SK-N-SH (cell line): ENCODE measurements at regions not wholly inside any gene's neighbourhood (a gene's known extent, or its start where the extent isn't known, plus 50 kb on each side); places are given as distances from the start of the nearest gene placed in this dataset.

ENCODE experiments used
- CTCF ChIA-PET: fragments of 300-600, 350-600 bp; formaldehyde crosslinking; extraction: SDS; loops from one replicate; lab custom pipeline; 2021; lab: Yijun Ruan, JAX
- POLR2A ChIA-PET: fragments of 350-600 bp; sonication (Branson Sonifier 250); formaldehyde crosslinking; extraction: SDS; loops from one replicate; lab custom pipeline; 2020; ENCODE audit warnings: antibody characterized with exemption, inconsistent platforms; lab: Yijun Ruan, JAX
- DNase-seq: peaks from one replicate; pipeline ENCODE4 v3.0.0; 2012
- H2AFZ ChIP-seq: fragments of 200-600 bp; sonication (generic); 2 replicates; pipeline ENCODE4 v1.8.1; 2016; ENCODE audit warnings: antibody characterized with exemption, mild to moderate bottlenecking, low read depth
- H3F3A ChIP-seq: fragments of 200-600 bp; sonication (generic); replicated peaks from 2 replicates; pipeline ENCODE3; 2016; ENCODE audit warnings: antibody characterized with exemption, mild to moderate bottlenecking; ENCODE audit not compliant: insufficient read depth
- H3K27ac ChIP-seq, 2 experiments: fragments of 200-500 bp in 1 of 2; fragments of 200-600 bp in 1 of 2; sonication (Bioruptor generic) in 1 of 2; sonication (generic), shearing (Covaris generic) in 1 of 2; 2 replicates each; pipeline versions ENCODE4 v1.5.1 to v1.6.1; 2014 to 2016; ENCODE audit warnings: low read depth in 2 of 2, inconsistent platforms in 1 of 2, low read length in 1 of 2, mild to moderate bottlenecking in 1 of 2, mixed read lengths in 1 of 2
- H3K27me3 ChIP-seq: fragments of 200-600 bp; sonication (generic), shearing (Covaris generic); 2 replicates; pipeline ENCODE4 v1.6.1; 2016; ENCODE audit warnings: mixed run types; ENCODE audit not compliant: insufficient read depth
- H3K36me3 ChIP-seq, 2 experiments: fragments of 200-500 bp in 1 of 2; fragments of 200-600 bp in 1 of 2; sonication (Bioruptor generic) in 1 of 2; sonication (generic) in 1 of 2; replicated peaks in 1 of 2; 2 replicates each; pipeline versions ENCODE3 to v1.5.1; 2014 to 2016; ENCODE audit warnings: low read length in 1 of 2, mild to moderate bottlenecking in 1 of 2; ENCODE audit not compliant: insufficient read depth in 2 of 2, control insufficient read depth in 1 of 2
- H3K4me1 ChIP-seq, 2 experiments: fragments of 200-500 bp in 1 of 2; fragments of 200-600 bp in 1 of 2; sonication (Bioruptor generic) in 1 of 2; sonication (generic), shearing (Covaris generic) in 1 of 2; 2 replicates each; pipeline versions ENCODE4 v1.5.1 to v1.6.1; 2014 to 2016; ENCODE audit warnings: low read depth in 1 of 2, low read length in 1 of 2, mixed run types in 1 of 2; ENCODE audit not compliant: insufficient read depth in 2 of 2, control insufficient read depth in 1 of 2
- H3K4me2 ChIP-seq: fragments of 200-600 bp; sonication (generic), shearing (Covaris generic); 2 replicates; pipeline ENCODE4 v1.6.1; 2017; ENCODE audit warnings: mixed run types
- H3K4me3 ChIP-seq, 2 experiments: fragments of 200-500 bp in 1 of 2; fragments of 200-600 bp in 1 of 2; sonication (Bioruptor generic) in 1 of 2; sonication (generic), shearing (Covaris generic) in 1 of 2; 2 replicates each; pipeline versions ENCODE4 v1.5.1 to v1.8.1; 2014 to 2016; ENCODE audit warnings: low read depth in 2 of 2, inconsistent platforms in 1 of 2, low read length in 1 of 2, mild to moderate bottlenecking in 1 of 2, mixed read lengths in 1 of 2, moderate library complexity in 1 of 2
- H3K79me2 ChIP-seq: fragments of 200-600 bp; sonication (generic); 2 replicates; pipeline ENCODE4 v1.8.1; 2017; ENCODE audit warnings: mild to moderate bottlenecking; ENCODE audit not compliant: insufficient read depth
- H3K9ac ChIP-seq: fragments of 200-600 bp; sonication (generic); 2 replicates; pipeline ENCODE4 v1.6.1; 2017; ENCODE audit warnings: mixed run types
- H3K9me2 ChIP-seq: fragments of 200-600 bp; sonication (generic); 2 replicates; pipeline ENCODE4 v1.6.1; 2017; ENCODE audit warnings: mixed run types
- H3K9me3 ChIP-seq: fragments of 200-600 bp; sonication (generic); 2 replicates; pipeline ENCODE4 v1.6.1; 2017; ENCODE audit warnings: mixed run types, mild to moderate bottlenecking, moderate library complexity
- H4K20me1 ChIP-seq: fragments of 200-600 bp; sonication (generic); 2 replicates; pipeline ENCODE4 v1.6.1; 2017; ENCODE audit warnings: mild to moderate bottlenecking, mixed run types; ENCODE audit not compliant: insufficient read depth
- CHD2 ChIP-seq: fragments of 150-350 bp; IDR thresholded peaks from 2 replicates; pipeline ENCODE4 v1.6.1; 2018; ENCODE audit warnings: low read length; ENCODE audit not compliant: partially characterized antibody
- ELF1 ChIP-seq: IDR thresholded peaks from 2 replicates; pipeline ENCODE4 v1.4.0; 2012
- EP300 ChIP-seq, 2 experiments: IDR thresholded peaks; 2 replicates each; pipeline versions ENCODE4 v1.4.0 to v1.6.1; 2012; ENCODE audit warnings: borderline replicate concordance in 1 of 2, low read depth in 1 of 2, low read length in 1 of 2
- FOSL2 ChIP-seq: IDR thresholded peaks from 2 replicates; pipeline ENCODE4 v1.4.0; 2012; ENCODE audit warnings: low read depth, mild to moderate bottlenecking, moderate library complexity, borderline replicate concordance
- FOXJ3 ChIP-seq: sonication (generic); formaldehyde crosslinking; IDR thresholded peaks from 2 replicates; pipeline ENCODE4 v1.5.1; 2020; ENCODE audit warnings: mild to moderate bottlenecking, missing genetic modification reagents
- FOXM1 ChIP-seq: IDR thresholded peaks from 2 replicates; pipeline ENCODE4 v1.4.0; 2012; ENCODE audit warnings: low read depth, mild to moderate bottlenecking
- GABPA ChIP-seq: IDR thresholded peaks from 2 replicates; pipeline ENCODE4 v1.4.0; 2012; ENCODE audit warnings: low read depth, mild to moderate bottlenecking
- GATA2 ChIP-seq: sonication (generic); formaldehyde crosslinking; IDR thresholded peaks from 2 replicates; pipeline ENCODE4 v1.5.0; 2020; ENCODE audit warnings: mild to moderate bottlenecking, missing genetic modification reagents
- IRF3 ChIP-seq: fragments of 150-350 bp; IDR thresholded peaks from 2 replicates; pipeline ENCODE4 v1.6.1; 2016; ENCODE audit warnings: mild to moderate bottlenecking, low read depth, low read length
- JUND ChIP-seq: IDR thresholded peaks from 2 replicates; pipeline ENCODE4 v1.4.0; 2012
- MAX ChIP-seq: IDR thresholded peaks from 2 replicates; pipeline ENCODE4 v1.4.0; 2012; ENCODE audit warnings: low read depth
- MEF2A ChIP-seq: IDR thresholded peaks from 2 replicates; pipeline ENCODE4 v1.4.0; 2012; ENCODE audit warnings: low read depth, borderline replicate concordance
- NRF1 ChIP-seq: IDR thresholded peaks from 2 replicates; pipeline ENCODE4 v1.6.1; 2012; ENCODE audit warnings: low read depth, mild to moderate bottlenecking, low read length
- REST ChIP-seq: IDR thresholded peaks from 2 replicates; pipeline ENCODE4 v1.6.1; 2012; ENCODE audit warnings: mild to moderate bottlenecking, low read depth, low read length, moderate library complexity
- RFX5 ChIP-seq: IDR thresholded peaks from 2 replicates; pipeline ENCODE4 v1.6.1; 2012; ENCODE audit warnings: mild to moderate bottlenecking, improper control_type of control experiment, low read length
- SIN3A ChIP-seq: IDR thresholded peaks from 2 replicates; pipeline ENCODE4 v1.6.1; 2012; ENCODE audit warnings: low read depth, mild to moderate bottlenecking, low read length, moderate library complexity, borderline replicate concordance
- SMC3 ChIP-seq: IDR thresholded peaks from 2 replicates; pipeline ENCODE4 v1.6.1; 2012; ENCODE audit warnings: low read depth, low read length, improper control_type of control experiment
- TCF12 ChIP-seq: IDR thresholded peaks from 2 replicates; pipeline ENCODE4 v1.4.0; 2012
- TEAD4 ChIP-seq: IDR thresholded peaks from 2 replicates; pipeline ENCODE4 v1.4.0; 2012; ENCODE audit warnings: mild to moderate bottlenecking, borderline replicate concordance; ENCODE audit not compliant: insufficient read depth
- USF1 ChIP-seq: IDR thresholded peaks from 2 replicates; pipeline ENCODE4 v1.4.0; 2012; ENCODE audit warnings: low read depth, borderline replicate concordance
- USF2 ChIP-seq: fragments of 150-350 bp; IDR thresholded peaks from 2 replicates; pipeline ENCODE4 v1.6.1; 2017; ENCODE audit warnings: antibody characterized with exemption, low read length, low read depth, borderline replicate concordance
- WGBS: methylation state at CpG from one replicate; pipeline ENCODE4 v1.1.6; 2017; ENCODE audit warnings: low lambda C conversion rate; 5-methylcytosine and 5-hydroxymethylcytosine counted together

GRCh38 chr3:30401971-30402370 is 204.4 kb upstream of the TGFBR2 start:
- POLR2A ChIA-PET = no interaction called here
- Histone ChIP-seq H3K36me3 (no peaks in the 10 kb centered on the region), H3K9me3 (no peaks in the 10 kb centered on the region), H3K79me2 (no peaks in the 10 kb centered on the region), H3K27ac (no peak overlapping the region; a peak in 1 of 4 replicates), H3F3A (no peaks in the 10 kb centered on the region), H2AFZ (peak overlapping the region; percentile 23), H4K20me1 (no peaks in the 10 kb centered on the region), H3K4me2 (no peak overlapping the region), H3K9ac (no peak overlapping the region), H3K4me3 (no peak overlapping the region), H3K27me3 (no peaks in the 10 kb centered on the region), H3K9me2 (0 out of 2 replicates have a peak, but pooled peaks cover 5% of the 10 kb centered on the region), H3K4me1 (peaks cover 0 to 8% of the 10 kb centered on the region in 2 experiments; a peak in 2 of 4 replicates)
- CTCF ChIA-PET = no interaction called here
- DNase-seq = peak; percentile 5
- 0 out of 2 replicates have a peak, but pooled peaks have one; percentile 45 for TF ChIP-seq MAX
- peak in 1 of 2 experiments; percentile 31; a peak in 2 of 4 replicates for TF ChIP-seq EP300 (IDR thresholded peaks at IDR 0.05; ENCODE audit: borderline replicate concordance in 1 of 2, low read depth in 1 of 2, low read length in 1 of 2)
- no peak for TF ChIP-seq FOSL2
- TF ChIP-seq RFX5 = no peak
- TF ChIP-seq FOXM1 = no peak

- H3K9me2 ChIP-seq = 0 out of 2 replicates have a peak, but pooled peaks cover 5% of the 10 kb centered on the region
- 89% methylated on average over 2 of the region's 2 CpGs for WGBS
- H3K4me3 ChIP-seq = no peak overlapping the region
- ChIA-PET POLR2A (no interaction called here), CTCF (no interaction called here)
- no peak overlapping the region for H3K4me2 ChIP-seq
- no peaks in the 10 kb centered on the region for H3K9me3 ChIP-seq
- H3K27me3 ChIP-seq = no peaks in the 10 kb centered on the region
- H2AFZ ChIP-seq = 0 out of 2 replicates have a peak overlapping the region, but pooled peaks have one; percentile 33
- DNase-seq = no peak
- no peaks in the 10 kb centered on the region for H3K4me1 ChIP-seq
- no peaks in the 10 kb centered on the region for H3K79me2 ChIP-seq
- H3K9ac ChIP-seq = no peak overlapping the region
- TF ChIP-seq ELF1 = no peak
- TF ChIP-seq FOSL2 = no peak
- TF ChIP-seq NRF1 = no peak
- no peak for TF ChIP-seq FOXJ3 (CRISPR knock-in tag)
- TF ChIP-seq SIN3A = no peak
- no peak for TF ChIP-seq RFX5
- TF ChIP-seq JUND = no peak
- TF ChIP-seq REST = no peak
- TF ChIP-seq TCF12 = no peak
- no peak for TF ChIP-seq USF1
- TF ChIP-seq MEF2A = no peak
- no peak for TF ChIP-seq GABPA
- TF ChIP-seq GATA2 (CRISPR knock-in tag) = no peak
- no peak for TF ChIP-seq TEAD4
- TF ChIP-seq USF2 = no peak
- TF ChIP-seq IRF3 = no peak
- no peak for TF ChIP-seq CHD2
- TF ChIP-seq EP300 (IDR thresholded peaks at IDR 0.05; ENCODE audit: borderline replicate concordance in 1 of 2, low read depth in 1 of 2, low read length in 1 of 2) = no peak
- no peak for TF ChIP-seq SMC3
- H3K27ac ChIP-seq = no peak overlapping the region; a peak in 1 of 4 replicates
- H4K20me1 ChIP-seq = no peaks in the 10 kb centered on the region
- H3F3A ChIP-seq = peaks cover 6% of the 10 kb centered on the region
- no peaks in the 10 kb centered on the region for H3K36me3 ChIP-seq
Observed at GRCh38 chr3:30407651-30408050, 198.8 kb upstream of the TGFBR2 start.
